DMS53 (cell line): ENCODE measurements at regions not wholly inside any gene's neighbourhood (a gene's known extent, or its start where the extent isn't known, plus 50 kb on each side); places are given as distances from the start of the nearest gene placed in this dataset.
"Not testable (repeated sequence)": the region's sequence is repeated elsewhere in the genome, so short reads cannot be mapped to it uniquely, and the experiment has no call there.

Source experiments
- DNase-seq: peaks from one replicate; lab custom pipeline; 2025; lab: John Stamatoyannopoulos, UW

DNA sequence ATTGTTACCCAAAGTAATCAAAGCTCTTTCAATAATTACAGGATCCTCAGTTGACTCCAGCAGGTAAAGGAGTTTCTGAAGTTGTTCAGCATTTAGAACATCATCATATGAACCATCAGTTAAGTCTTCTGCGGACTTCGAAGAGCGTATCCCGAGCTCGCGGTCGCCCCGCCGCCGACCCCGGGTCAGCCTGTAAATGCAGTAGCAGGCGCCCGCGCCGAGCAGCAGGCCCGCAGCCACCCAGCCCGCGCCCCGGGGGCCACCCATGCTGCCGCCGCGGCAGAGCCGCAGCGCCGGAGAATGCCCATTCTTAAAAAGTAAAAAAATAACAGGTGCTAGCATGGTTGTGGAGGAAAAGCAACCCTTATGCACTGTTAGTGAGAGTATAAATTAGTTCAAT lies 444.5 kb downstream of the NSUN3 start:
- not testable (repeated sequence) for DNase-seq

GRCh38 chr3:94512876-94513275 lies 450.0 kb downstream of the NSUN3 start:
- DNase-seq, result no peak

- no peak for DNase-seq
Observed at GRCh38 chr3:94513600-94513999, 450.7 kb downstream of the NSUN3 start.

DNA sequence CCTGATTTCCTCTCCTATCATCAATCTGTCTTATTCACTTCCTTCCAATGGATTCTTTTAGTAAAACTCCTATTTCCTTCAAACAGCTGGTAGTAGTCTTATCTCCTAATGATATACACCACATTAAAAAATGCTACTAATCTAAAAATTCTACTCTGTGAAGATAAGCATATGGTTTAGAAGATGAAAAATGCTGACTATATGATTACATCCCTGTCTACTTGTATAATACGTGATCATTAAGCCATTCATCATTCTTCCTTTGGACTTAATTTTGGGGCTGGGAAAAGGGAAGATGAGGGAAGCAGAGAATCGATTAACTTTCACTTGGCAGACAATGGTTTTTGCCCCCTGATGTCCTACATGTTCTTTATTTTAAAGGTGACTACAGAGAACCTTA lies 453.1 kb downstream of the NSUN3 start:
- DNase-seq, result no peak

GRCh38 chr3:94520364-94520763 lies 457.5 kb downstream of the NSUN3 start:
- no peak for DNase-seq

- DNase-seq, result peak; percentile 44
Observed at GRCh38 chr3:94522488-94522887, 459.6 kb downstream of the NSUN3 start.

GRCh38 chr3:94524102-94524919 lies 461.4 kb downstream of the NSUN3 start:
- peak; percentile 66 for DNase-seq

- DNase-seq, result peak; percentile 86
Observed at GRCh38 chr3:94525043-94525442, 462.2 kb downstream of the NSUN3 start.

- DNase-seq, result no peak
Observed at GRCh38 chr3:94529816-94530215, 467.0 kb downstream of the NSUN3 start.

- no peak for DNase-seq
Observed at GRCh38 chr3:94532951-94533350, 470.1 kb downstream of the NSUN3 start.

DNA sequence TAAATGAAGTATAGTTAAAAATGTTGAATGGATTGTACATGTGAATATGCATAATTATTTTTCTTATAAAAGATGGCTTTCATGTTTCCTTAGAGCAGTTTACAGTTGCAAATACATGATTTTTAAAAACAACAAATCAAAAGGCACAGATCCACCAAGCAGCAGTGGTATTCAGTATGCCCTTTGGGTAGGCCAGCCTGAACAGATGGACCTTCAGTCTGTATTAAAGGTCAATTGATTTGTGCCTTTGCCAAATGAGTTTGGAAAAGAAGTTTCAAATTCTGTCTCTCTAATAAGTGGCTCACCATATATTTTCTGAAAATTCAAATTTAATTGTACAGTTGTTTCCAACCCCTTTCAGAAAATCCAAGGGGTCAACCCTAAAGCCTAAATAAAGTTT lies 477.1 kb downstream of the NSUN3 start:
- DNase-seq, result no peak

GRCh38 chr3:94543161-94543560 lies 480.3 kb downstream of the NSUN3 start:
- DNase-seq, result no peak

DNA sequence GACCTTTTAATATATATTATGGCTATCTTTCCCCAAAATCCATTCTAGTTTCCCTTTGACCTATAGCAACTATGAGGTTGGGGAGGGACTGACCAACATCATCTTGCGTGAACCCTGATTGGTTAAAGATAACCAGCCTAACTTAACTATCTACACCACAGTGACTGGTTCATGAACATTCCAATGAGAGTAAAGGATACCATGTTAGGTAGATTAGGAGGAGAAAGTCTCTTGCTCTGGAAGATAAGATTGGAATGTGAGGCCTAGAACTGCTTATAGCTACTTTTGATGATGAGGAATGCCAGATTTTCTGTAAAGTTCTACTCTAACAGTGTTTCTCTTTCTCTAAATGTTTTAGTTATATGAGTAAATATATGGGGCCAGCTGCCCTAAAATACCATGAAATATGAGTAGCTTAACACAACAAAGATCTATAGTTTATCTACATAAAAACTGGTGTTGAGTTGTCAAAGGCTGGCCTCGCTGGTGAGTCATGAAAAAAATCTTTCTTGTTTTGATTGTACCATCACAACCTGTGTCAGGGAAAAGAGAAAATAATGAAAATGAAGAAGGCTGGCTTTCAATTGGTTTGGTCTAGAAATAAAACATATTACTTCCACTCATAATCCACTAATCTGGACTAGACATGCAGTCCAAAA lies 481.4 kb downstream of the NSUN3 start:
- DNase-seq, result peak; percentile 23

DNA sequence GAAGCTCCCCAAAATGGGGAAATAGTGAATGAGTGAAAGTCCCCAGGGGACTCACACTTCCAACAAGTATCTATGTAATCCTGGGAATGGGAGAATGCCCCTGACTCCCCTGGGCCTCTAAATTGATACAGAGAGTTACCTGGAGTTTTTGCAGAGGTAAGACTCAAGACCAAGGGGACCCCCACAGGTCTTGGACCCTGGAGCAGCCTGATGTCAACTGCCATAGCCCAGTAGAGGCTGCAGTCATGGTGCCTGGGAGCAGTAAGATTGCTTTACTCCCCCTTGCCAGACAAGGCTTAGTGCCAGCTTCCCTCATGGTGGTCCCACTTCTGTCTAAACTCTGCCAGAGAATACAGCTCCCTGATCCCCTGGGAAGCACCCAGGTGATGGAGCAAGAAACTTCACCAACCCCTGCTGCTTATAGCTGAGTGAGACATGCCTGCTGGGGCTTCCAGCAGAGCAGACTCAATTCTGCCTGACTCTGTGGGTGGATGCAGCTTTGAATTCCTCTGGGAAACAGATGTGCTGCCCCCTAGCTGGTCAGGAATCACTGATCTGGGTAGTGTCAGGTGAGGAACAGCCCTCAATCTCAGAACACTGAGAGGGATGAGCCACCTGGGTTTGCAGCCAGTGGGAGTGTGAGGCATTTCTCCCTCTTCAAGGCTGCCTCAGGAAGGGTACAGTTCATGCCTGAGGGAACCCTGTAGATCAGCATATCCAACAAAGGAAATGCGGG lies 485.9 kb downstream of the NSUN3 start:
- DNase-seq, result no peak

DNA sequence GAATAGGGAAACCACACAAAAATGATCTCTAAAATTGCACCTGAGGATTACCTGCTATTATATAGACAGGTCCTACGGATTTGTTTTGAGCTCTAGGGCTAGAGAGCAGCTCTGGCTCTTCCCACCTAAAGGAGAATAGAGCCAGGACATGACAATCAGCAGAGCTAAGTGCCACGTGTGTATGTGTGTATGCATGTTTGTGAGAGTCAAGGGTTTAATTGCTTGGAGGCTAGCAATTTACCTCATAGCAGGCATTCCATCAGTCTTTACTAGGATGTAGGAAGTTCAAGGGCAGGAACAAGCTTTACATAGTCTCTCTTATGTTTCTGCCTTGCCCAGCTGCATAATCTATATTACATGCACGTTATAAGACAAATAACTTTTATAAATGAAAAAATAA lies 498.2 kb downstream of the NSUN3 start:
- DNase-seq, result no peak

- no peak for DNase-seq
Observed at GRCh38 chr3:94564247-94564646, 501.4 kb downstream of the NSUN3 start.

- no peak for DNase-seq
Observed at GRCh38 chr3:94568041-94568440, 505.2 kb downstream of the NSUN3 start.

DNA sequence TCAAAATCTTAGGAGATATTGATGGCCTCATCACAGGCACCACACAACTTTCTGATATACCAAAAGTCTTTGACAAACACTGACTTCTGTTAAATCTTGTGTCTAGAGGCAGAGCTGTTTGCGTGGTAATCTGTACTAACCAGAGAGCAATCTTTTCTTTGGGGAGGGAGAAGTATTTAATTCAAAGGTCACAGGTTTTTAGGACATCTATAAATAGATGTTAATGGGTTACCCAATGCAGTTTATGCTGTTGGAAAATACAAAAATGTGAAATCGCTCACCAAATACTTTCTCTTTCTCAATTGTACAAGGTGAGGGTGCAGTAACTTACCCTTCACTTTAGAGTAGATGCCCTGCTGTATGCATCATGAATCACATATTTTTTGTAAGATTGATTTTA lies 510.5 kb downstream of the NSUN3 start:
- DNase-seq, result no peak

DNA sequence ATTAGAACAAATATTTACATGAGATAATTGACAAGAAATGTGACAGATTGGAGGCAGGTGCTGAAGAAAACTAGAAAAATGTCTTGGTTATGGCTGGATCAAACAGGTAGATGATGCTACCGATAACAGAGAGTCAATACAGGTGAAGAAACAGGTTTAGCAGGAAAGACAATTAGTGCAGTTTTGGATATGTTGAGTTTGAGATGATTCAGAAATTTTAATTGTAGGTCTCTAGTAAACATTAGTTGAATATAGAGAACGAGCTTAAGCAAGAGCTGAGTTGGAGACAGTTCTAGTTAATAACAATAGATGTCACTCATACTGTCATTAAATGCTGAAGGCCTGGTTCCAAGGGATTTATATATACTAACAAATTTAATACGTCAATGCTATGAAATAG lies 524.4 kb downstream of the NSUN3 start:
- DNase-seq, result peak; percentile 61

GRCh38 chr3:94593526-94594150 lies 530.8 kb downstream of the NSUN3 start:
- DNase-seq, result no peak

DNA sequence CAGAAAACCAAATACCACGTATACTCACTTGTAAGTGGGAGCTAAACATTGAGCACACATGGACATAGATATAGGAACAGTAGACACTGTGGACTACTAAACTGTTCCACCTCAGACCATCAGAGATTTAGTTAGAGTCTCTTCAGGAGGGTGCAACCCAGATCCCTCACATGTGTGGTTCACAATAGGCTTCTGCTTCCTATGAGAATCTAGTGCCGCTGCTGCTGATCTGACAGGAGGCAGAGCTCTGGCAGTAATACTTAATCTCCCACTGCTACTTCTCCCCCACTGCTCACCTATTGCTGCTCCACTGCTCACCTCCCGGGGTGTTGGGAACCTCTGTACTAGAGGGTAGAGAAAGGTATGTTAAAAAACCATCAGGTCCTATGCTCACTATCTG lies 533.3 kb downstream of the NSUN3 start:
- no peak for DNase-seq

- no peak for DNase-seq
Observed at GRCh38 chr3:94596887-94597566, 534.2 kb downstream of the NSUN3 start.
